ENCODE measurements at regions not wholly inside any gene's neighbourhood (a gene's known extent, or its start where the extent isn't known, plus 50 kb on each side); places are given as distances from the start of the nearest gene placed in this dataset.

DNA sequence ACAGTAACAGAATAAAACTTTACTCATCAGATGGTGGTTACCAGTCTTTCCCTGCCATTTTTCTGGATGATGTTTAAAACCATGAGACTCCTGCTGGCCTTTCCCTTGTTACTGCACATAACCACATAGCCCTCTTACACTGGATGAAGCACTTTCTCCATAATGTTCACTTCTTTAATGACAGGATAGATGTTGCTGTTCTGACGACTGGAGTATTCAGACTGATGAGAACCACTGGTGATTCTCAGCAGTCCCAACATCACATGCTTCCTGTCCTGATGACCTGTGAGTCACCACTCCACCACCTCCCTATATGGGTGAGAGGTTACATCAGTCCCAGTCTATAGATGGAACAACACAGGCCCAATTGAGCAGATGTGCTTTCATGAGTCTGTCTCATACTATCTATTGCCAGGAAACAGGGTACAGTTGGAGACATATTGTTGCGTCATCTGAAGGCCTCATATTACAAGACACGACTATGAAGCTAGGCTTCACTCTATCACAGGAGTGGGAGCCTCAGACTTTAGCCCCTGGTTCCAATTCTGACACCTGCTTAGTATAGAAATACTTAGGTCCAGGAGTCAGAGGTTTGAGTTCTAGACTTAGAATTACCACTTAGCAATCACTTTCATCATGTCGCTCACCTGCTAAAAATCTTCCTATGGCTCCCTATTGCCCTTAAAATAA lies 145.7 kb upstream of the KLF7 start (continued):
- TF ChIP-seq, protein P1, sequence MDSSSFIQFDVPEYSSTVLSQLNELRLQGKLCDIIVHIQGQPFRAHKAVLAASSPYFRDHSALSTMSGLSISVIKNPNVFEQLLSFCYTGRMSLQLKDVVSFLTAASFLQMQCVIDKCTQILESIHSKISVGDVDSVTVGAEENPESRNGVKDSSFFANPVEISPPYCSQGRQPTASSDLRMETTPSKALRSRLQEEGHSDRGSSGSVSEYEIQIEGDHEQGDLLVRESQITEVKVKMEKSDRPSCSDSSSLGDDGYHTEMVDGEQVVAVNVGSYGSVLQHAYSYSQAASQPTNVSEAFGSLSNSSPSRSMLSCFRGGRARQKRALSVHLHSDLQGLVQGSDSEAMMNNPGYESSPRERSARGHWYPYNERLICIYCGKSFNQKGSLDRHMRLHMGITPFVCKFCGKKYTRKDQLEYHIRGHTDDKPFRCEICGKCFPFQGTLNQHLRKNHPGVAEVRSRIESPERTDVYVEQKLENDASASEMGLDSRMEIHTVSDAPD (CRISPR knock-in tag; IDR thresholded peaks at IDR 0.05): no peak
- TF ChIP-seq, protein P2, sequence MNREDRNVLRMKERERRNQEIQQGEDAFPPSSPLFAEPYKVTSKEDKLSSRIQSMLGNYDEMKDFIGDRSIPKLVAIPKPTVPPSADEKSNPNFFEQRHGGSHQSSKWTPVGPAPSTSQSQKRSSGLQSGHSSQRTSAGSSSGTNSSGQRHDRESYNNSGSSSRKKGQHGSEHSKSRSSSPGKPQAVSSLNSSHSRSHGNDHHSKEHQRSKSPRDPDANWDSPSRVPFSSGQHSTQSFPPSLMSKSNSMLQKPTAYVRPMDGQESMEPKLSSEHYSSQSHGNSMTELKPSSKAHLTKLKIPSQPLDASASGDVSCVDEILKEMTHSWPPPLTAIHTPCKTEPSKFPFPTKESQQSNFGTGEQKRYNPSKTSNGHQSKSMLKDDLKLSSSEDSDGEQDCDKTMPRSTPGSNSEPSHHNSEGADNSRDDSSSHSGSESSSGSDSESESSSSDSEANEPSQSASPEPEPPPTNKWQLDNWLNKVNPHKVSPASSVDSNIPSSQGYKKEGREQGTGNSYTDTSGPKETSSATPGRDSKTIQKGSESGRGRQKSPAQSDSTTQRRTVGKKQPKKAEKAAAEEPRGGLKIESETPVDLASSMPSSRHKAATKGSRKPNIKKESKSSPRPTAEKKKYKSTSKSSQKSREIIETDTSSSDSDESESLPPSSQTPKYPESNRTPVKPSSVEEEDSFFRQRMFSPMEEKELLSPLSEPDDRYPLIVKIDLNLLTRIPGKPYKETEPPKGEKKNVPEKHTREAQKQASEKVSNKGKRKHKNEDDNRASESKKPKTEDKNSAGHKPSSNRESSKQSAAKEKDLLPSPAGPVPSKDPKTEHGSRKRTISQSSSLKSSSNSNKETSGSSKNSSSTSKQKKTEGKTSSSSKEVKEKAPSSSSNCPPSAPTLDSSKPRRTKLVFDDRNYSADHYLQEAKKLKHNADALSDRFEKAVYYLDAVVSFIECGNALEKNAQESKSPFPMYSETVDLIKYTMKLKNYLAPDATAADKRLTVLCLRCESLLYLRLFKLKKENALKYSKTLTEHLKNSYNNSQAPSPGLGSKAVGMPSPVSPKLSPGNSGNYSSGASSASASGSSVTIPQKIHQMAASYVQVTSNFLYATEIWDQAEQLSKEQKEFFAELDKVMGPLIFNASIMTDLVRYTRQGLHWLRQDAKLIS (CRISPR knock-in tag; IDR thresholded peaks at IDR 0.05): no peak
- TF ChIP-seq ZC3H11A (IDR thresholded peaks at IDR 0.05; ENCODE audit: low read depth, low read length): no peak
- TF ChIP-seq, protein P3, sequence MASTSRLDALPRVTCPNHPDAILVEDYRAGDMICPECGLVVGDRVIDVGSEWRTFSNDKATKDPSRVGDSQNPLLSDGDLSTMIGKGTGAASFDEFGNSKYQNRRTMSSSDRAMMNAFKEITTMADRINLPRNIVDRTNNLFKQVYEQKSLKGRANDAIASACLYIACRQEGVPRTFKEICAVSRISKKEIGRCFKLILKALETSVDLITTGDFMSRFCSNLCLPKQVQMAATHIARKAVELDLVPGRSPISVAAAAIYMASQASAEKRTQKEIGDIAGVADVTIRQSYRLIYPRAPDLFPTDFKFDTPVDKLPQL (IDR thresholded peaks at IDR 0.05; ENCODE audit: extremely low read depth, insufficient read length): no peak
- TF ChIP-seq, protein P4, sequence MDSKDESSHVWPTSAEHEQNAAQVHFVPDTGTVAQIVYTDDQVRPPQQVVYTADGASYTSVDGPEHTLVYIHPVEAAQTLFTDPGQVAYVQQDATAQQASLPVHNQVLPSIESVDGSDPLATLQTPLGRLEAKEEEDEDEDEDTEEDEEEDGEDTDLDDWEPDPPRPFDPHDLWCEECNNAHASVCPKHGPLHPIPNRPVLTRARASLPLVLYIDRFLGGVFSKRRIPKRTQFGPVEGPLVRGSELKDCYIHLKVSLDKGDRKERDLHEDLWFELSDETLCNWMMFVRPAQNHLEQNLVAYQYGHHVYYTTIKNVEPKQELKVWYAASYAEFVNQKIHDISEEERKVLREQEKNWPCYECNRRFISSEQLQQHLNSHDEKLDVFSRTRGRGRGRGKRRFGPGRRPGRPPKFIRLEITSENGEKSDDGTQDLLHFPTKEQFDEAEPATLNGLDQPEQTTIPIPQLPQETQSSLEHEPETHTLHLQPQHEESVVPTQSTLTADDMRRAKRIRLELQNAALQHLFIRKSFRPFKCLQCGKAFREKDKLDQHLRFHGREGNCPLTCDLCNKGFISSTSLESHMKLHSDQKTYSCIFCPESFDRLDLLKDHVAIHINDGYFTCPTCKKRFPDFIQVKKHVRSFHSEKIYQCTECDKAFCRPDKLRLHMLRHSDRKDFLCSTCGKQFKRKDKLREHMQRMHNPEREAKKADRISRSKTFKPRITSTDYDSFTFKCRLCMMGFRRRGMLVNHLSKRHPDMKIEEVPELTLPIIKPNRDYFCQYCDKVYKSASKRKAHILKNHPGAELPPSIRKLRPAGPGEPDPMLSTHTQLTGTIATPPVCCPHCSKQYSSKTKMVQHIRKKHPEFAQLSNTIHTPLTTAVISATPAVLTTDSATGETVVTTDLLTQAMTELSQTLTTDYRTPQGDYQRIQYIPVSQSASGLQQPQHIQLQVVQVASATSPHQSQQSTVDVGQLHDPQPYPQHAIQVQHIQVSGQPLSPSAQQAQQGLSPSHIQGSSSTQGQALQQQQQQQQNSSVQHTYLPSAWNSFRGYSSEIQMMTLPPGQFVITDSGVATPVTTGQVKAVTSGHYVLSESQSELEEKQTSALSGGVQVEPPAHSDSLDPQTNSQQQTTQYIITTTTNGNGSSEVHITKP (IDR thresholded peaks at IDR 0.05; ENCODE audit: partially characterized antibody): no peak
- TF ChIP-seq PYGO2 (tag; IDR thresholded peaks at IDR 0.05): no peak
- TF ChIP-seq RBM25 (IDR thresholded peaks at IDR 0.05; ENCODE audit: low read depth, low read length, severe bottlenecking): peak; percentile 50
- TF ChIP-seq ZNF586 (CRISPR knock-in tag; conservative IDR thresholded peaks at IDR 0.05): no peak
- no peak for TF ChIP-seq ZFP30 (CRISPR knock-in tag; IDR thresholded peaks at IDR 0.05; ENCODE audit: borderline replicate concordance)
- TF ChIP-seq KLF13 (tag; IDR thresholded peaks at IDR 0.05; ENCODE audit: borderline replicate concordance, low read depth): no peak
- TF ChIP-seq, protein P5, sequence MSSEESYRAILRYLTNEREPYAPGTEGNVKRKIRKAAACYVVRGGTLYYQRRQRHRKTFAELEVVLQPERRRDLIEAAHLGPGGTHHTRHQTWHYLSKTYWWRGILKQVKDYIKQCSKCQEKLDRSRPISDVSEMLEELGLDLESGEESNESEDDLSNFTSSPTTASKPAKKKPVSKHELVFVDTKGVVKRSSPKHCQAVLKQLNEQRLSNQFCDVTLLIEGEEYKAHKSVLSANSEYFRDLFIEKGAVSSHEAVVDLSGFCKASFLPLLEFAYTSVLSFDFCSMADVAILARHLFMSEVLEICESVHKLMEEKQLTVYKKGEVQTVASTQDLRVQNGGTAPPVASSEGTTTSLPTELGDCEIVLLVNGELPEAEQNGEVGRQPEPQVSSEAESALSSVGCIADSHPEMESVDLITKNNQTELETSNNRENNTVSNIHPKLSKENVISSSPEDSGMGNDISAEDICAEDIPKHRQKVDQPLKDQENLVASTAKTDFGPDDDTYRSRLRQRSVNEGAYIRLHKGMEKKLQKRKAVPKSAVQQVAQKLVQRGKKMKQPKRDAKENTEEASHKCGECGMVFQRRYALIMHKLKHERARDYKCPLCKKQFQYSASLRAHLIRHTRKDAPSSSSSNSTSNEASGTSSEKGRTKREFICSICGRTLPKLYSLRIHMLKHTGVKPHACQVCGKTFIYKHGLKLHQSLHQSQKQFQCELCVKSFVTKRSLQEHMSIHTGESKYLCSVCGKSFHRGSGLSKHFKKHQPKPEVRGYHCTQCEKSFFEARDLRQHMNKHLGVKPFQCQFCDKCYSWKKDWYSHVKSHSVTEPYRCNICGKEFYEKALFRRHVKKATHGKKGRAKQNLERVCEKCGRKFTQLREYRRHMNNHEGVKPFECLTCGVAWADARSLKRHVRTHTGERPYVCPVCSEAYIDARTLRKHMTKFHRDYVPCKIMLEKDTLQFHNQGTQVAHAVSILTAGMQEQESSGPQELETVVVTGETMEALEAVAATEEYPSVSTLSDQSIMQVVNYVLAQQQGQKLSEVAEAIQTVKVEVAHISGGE (CRISPR knock-in tag; IDR thresholded peaks at IDR 0.05): no peak
- peak; percentile 33 for TF ChIP-seq MEIS2 (IDR thresholded peaks at IDR 0.05; ENCODE audit: partially characterized antibody)

Data from K562 (cell line).